Spinal cord (tissue), 9 donors: ENCODE measurements at regions not wholly inside any gene's neighbourhood (a gene's known extent, or its start where the extent isn't known, plus 50 kb on each side); places are given as distances from the start of the nearest gene placed in this dataset.
A peak's percentile ranks its signal among the peaks of the same experiment; 100 is the strongest.

Experiments used
- DNase-seq, 6 donors: peaks; one replicate each; pipeline versions ENCODE4 v3.0.0 to v3.0.0-alpha.2; 2013 to 2015; ENCODE audit warnings: low spot score in 6 of 6, low read depth in 4 of 6
- H3K27ac ChIP-seq: one replicate; pipeline ENCODE4 v1.5.1; 2013; ENCODE audit warnings: low read depth, low read length, control low read depth
- H3K27me3 ChIP-seq: one replicate; pipeline ENCODE4 v1.6.1; 2013; ENCODE audit warnings: low read length; ENCODE audit not compliant: control insufficient read depth, insufficient read depth
- H3K36me3 ChIP-seq: one replicate; pipeline ENCODE4 v1.6.1; 2013; ENCODE audit warnings: low read length; ENCODE audit not compliant: control insufficient read depth, insufficient read depth
- H3K4me1 ChIP-seq: one replicate; pipeline ENCODE4 v1.6.1; 2013; ENCODE audit warnings: low read length; ENCODE audit not compliant: control insufficient read depth, insufficient read depth
- H3K4me3 ChIP-seq: one replicate; pipeline ENCODE4 v1.5.1; 2013; ENCODE audit warnings: low read depth, low read length, control low read depth
- H3K9me3 ChIP-seq: one replicate; pipeline ENCODE4 v1.6.1; 2013; ENCODE audit warnings: low read length; ENCODE audit not compliant: control insufficient read depth, insufficient read depth
- WGBS: methylation state at CpG from one replicate; pipeline ENCODE4 v1.1.5; 2013; ENCODE audit warnings: missing lambda C conversion rate; ENCODE audit not compliant: insufficient coverage; 5-methylcytosine and 5-hydroxymethylcytosine counted together
- donor health status: healthy.

GRCh38 chr14:101695659-101696058 is 65.8 kb upstream of the PPP2R5C start:
- WGBS, result no CpG with 5 or more reads among the region's 1 CpG
- no peak for DNase-seq

GRCh38 chr14:101704140-101704539 is 57.4 kb upstream of the PPP2R5C start:
- Histone ChIP-seq H3K27me3 (peaks cover 29% of the 10 kb centered on the region), H3K36me3 (no peaks in the 10 kb centered on the region), H3K4me1 (peaks cover 26% of the 10 kb centered on the region), H3K4me3 (no peak overlapping the region), H3K27ac (no peak overlapping the region), H3K9me3 (no peaks in the 10 kb centered on the region)
- 100% methylated on average over 1 of the region's 3 CpGs for WGBS
- no peak for DNase-seq

More at GRCh38 chr14:101695659-101696058, 65.8 kb upstream of the PPP2R5C start:
- H3K36me3 ChIP-seq, result no peaks in the 10 kb centered on the region
- peaks cover 2% of the 10 kb centered on the region for H3K9me3 ChIP-seq
- H3K4me3 ChIP-seq, result no peak overlapping the region
- H3K4me1 ChIP-seq, result no peaks in the 10 kb centered on the region
- H3K27me3 ChIP-seq, result no peaks in the 10 kb centered on the region
- no peak overlapping the region for H3K27ac ChIP-seq

- H3K4me3 ChIP-seq, result no peak overlapping the region
- WGBS, result 5% methylated on average over 71 of the region's 73 CpGs
These were observed 55.6 kb upstream of the PPP2R5C start for GRCh38 chr14:101705733-101706508.

GRCh38 chr14:101706509-101707067 is 54.9 kb upstream of the PPP2R5C start:
- DNase-seq, result no peak
- H3K9me3 ChIP-seq, result no peaks in the 10 kb centered on the region
- H3K4me1 ChIP-seq, result peaks cover 26% of the 10 kb centered on the region
- H3K36me3 ChIP-seq, result no peaks in the 10 kb centered on the region
- H3K4me3 ChIP-seq, result no peak overlapping the region
- WGBS, result 83% methylated on average over 16 of the region's 16 CpGs
- no peak overlapping the region for H3K27ac ChIP-seq
- H3K27me3 ChIP-seq, result peaks cover 27% of the 10 kb centered on the region

More at GRCh38 chr14:101705733-101706508, 55.6 kb upstream of the PPP2R5C start:
- Histone ChIP-seq H3K27ac (no peak overlapping the region), H3K36me3 (no peaks in the 10 kb centered on the region), H3K9me3 (no peaks in the 10 kb centered on the region), H3K4me1 (peaks cover 26% of the 10 kb centered on the region), H3K27me3 (peaks cover 29% of the 10 kb centered on the region)
- DNase-seq, result peak in 1 of 6 donors; percentile 38

- Histone ChIP-seq H3K4me3 (no peak overlapping the region), H3K9me3 (no peaks in the 10 kb centered on the region), H3K4me1 (peaks cover 26% of the 10 kb centered on the region), H3K27me3 (peaks cover 27% of the 10 kb centered on the region), H3K27ac (no peak overlapping the region), H3K36me3 (no peaks in the 10 kb centered on the region)
- WGBS, result 26% methylated on average over 17 of the region's 18 CpGs
- DNase-seq, result peak; percentile 62 to 97 (median 82)
These were observed 54.3 kb upstream of the PPP2R5C start for GRCh38 chr14:101707068-101707842.

GRCh38 chr14:101707863-101708620 is 53.5 kb upstream of the PPP2R5C start:
- H3K27ac ChIP-seq, result no peak overlapping the region
- H3K4me3 ChIP-seq, result no peak overlapping the region
- WGBS, result 71% methylated on average over 11 of the region's 12 CpGs
- no peak for DNase-seq
- peaks cover 27% of the 10 kb centered on the region for H3K27me3 ChIP-seq
- no peaks in the 10 kb centered on the region for H3K36me3 ChIP-seq
- H3K4me1 ChIP-seq, result peaks cover 26% of the 10 kb centered on the region
- no peaks in the 10 kb centered on the region for H3K9me3 ChIP-seq

- Histone ChIP-seq H3K27me3 (peaks cover 23% of the 10 kb centered on the region), H3K4me1 (peaks cover 26% of the 10 kb centered on the region), H3K36me3 (no peaks in the 10 kb centered on the region), H3K9me3 (no peaks in the 10 kb centered on the region), H3K27ac (no peak overlapping the region), H3K4me3 (no peak overlapping the region)
- 54% methylated on average over 18 of the region's 18 CpGs for WGBS
- no peak for DNase-seq
These were observed 52.5 kb upstream of the PPP2R5C start for GRCh38 chr14:101708853-101709532.

GRCh38 chr14:101709533-101709881 is 52.0 kb upstream of the PPP2R5C start:
- DNase-seq, result no peak
- Histone ChIP-seq H3K9me3 (no peaks in the 10 kb centered on the region), H3K27ac (no peak overlapping the region), H3K27me3 (peaks cover 18% of the 10 kb centered on the region), H3K4me3 (no peak overlapping the region), H3K4me1 (peaks cover 26% of the 10 kb centered on the region), H3K36me3 (no peaks in the 10 kb centered on the region)
- 89% methylated on average over 10 of the region's 11 CpGs for WGBS
